GM19455 (cell line): ENCODE measurements at regions not wholly inside any gene's neighbourhood (a gene's known extent, or its start where the extent isn't known, plus 50 kb on each side); places are given as distances from the start of the nearest gene placed in this dataset.

Source experiments
- ATAC-seq: cut with Tn5 transposase; IDR thresholded peaks from one replicate; pipeline ENCODE4 v1.9.1; 2021; ENCODE audit not compliant: unreplicated experiment

GRCh38 chr18:40523287-40523686, 1431.7 kb upstream of the PIK3C3 start:
- no peak for ATAC-seq

GRCh38 chr18:40501026-40501425, 1454.0 kb upstream of the PIK3C3 start:
- no peak for ATAC-seq

GRCh38 chr18:40494603-40495002, 1460.4 kb upstream of the PIK3C3 start:
- no peak for ATAC-seq

GRCh38 chr18:40493316-40493715, 1461.7 kb upstream of the PIK3C3 start:
- ATAC-seq: no peak

- ATAC-seq: no peak
Observed at GRCh38 chr18:40489301-40489700, 1465.7 kb upstream of the PIK3C3 start.

GRCh38 chr18:40485318-40485717, 1469.7 kb upstream of the PIK3C3 start:
- no peak for ATAC-seq

GRCh38 chr18:40473221-40474029, 1481.6 kb upstream of the PIK3C3 start:
- ATAC-seq: no peak

- no peak for ATAC-seq
Observed at GRCh38 chr18:40470723-40471122, 1484.3 kb upstream of the PIK3C3 start.

- no peak for ATAC-seq
Observed at GRCh38 chr18:40469851-40470250, 1485.2 kb upstream of the PIK3C3 start.

- ATAC-seq: no peak
Observed at GRCh38 chr18:40469316-40469715, 1485.7 kb upstream of the PIK3C3 start.

- no peak for ATAC-seq
Observed at GRCh38 chr18:40464032-40464431, 1491.0 kb upstream of the PIK3C3 start.

GRCh38 chr18:40453903-40454302, 1501.1 kb upstream of the PIK3C3 start:
- ATAC-seq: no peak

- ATAC-seq: no peak
Observed at GRCh38 chr18:40452599-40452998, 1502.4 kb upstream of the PIK3C3 start.

- no peak for ATAC-seq
Observed at GRCh38 chr18:40450751-40451150, 1504.3 kb upstream of the PIK3C3 start.

GRCh38 chr18:40447820-40448219, 1507.2 kb upstream of the PIK3C3 start:
- no peak for ATAC-seq

GRCh38 chr18:40440088-40440487, 1514.9 kb upstream of the PIK3C3 start:
- no peak for ATAC-seq

- ATAC-seq: no peak
Observed at GRCh38 chr18:40437517-40437916, 1517.5 kb upstream of the PIK3C3 start.

- ATAC-seq: no peak
Observed at GRCh38 chr18:40431071-40431985, 1523.7 kb upstream of the PIK3C3 start.

- ATAC-seq: no peak
Observed at GRCh38 chr18:40423291-40423690, 1531.7 kb upstream of the PIK3C3 start.

GRCh38 chr18:40420675-40421074, 1534.4 kb upstream of the PIK3C3 start:
- no peak for ATAC-seq

- no peak for ATAC-seq
Observed at GRCh38 chr18:40417501-40417900, 1537.5 kb upstream of the PIK3C3 start.

GRCh38 chr18:40415821-40416220, 1539.2 kb upstream of the PIK3C3 start:
- ATAC-seq: no peak
